Endothelial cell of umbilical vein (primary cell): ENCODE measurements at regions not wholly inside any gene's neighbourhood (a gene's known extent, or its start where the extent isn't known, plus 50 kb on each side); places are given as distances from the start of the nearest gene placed in this dataset.

Experiments
- BruUV-seq: library from RNA; stranded (reverse); fragments of 400-500 nt; replicated peaks from 2 replicates; lab custom pipeline; 2021; lab: Mats Ljungman, UMichigan
- CTCF ChIA-PET: fragments of 300-600, 350-600 bp; sonication (Branson Sonifier 250); formaldehyde crosslinking; loops from one replicate; lab custom pipeline; 2021; ENCODE audit warnings: antibody characterized with exemption, inconsistent platforms; lab: Charles Lee
- POLR2A ChIA-PET: fragments of 300-600, 350-600 bp; sonication (Branson Sonifier 250); formaldehyde crosslinking; loops from one replicate; lab custom pipeline; 2021; ENCODE audit warnings: antibody characterized with exemption, inconsistent platforms; lab: Charles Lee
- DNase-seq: peaks from one replicate; pipeline ENCODE4 v3.0.0-alpha.2; 2011; ENCODE audit warnings: low read depth, low spot score
- FAIRE-seq: peaks from 2 replicates; lab custom pipeline; 2011; peaks lifted over from hg19 to GRCh38; lab: Jason Lieb, UNC
- H2AFZ ChIP-seq: 2 replicates; pipeline ENCODE4 v1.6.0; 2012; ENCODE audit warnings: low read depth, low read length, control low read depth, inconsistent platforms
- H3K27ac ChIP-seq: 2 replicates; pipeline ENCODE4 v1.5.1; 2011; ENCODE audit warnings: low read depth, mild to moderate bottlenecking, control low read depth, low read length, moderate library complexity; ENCODE audit not compliant: insufficient read depth
- H3K27me3 ChIP-seq, 2 experiments: 2 replicates each; pipeline versions ENCODE4 v1.6.0 to v1.6.1; 2011; ENCODE audit warnings: low read length in 2 of 2, mixed read lengths in 1 of 2; ENCODE audit not compliant: control insufficient read depth in 2 of 2, insufficient read depth in 2 of 2
- H3K36me3 ChIP-seq, 2 experiments: 2 replicates in 1 of 2; 3 replicates in 1 of 2; pipeline ENCODE4 v1.5.1; 2011; ENCODE audit warnings: low read length in 2 of 2, mild to moderate bottlenecking in 1 of 2, moderate library complexity in 1 of 2; ENCODE audit not compliant: control insufficient read depth in 2 of 2, insufficient read depth in 2 of 2; ENCODE audit errors: extremely low read depth in 1 of 2
- H3K4me1 ChIP-seq: 3 replicates; pipeline ENCODE4 v1.5.1; 2011; ENCODE audit warnings: mild to moderate bottlenecking, low read length; ENCODE audit not compliant: control insufficient read depth, insufficient read depth; ENCODE audit errors: extremely low read depth
- H3K4me2 ChIP-seq: 2 replicates; pipeline ENCODE4 v1.6.1; 2011; ENCODE audit warnings: low read length, control low read depth, mixed read lengths; ENCODE audit not compliant: insufficient read depth
- H3K4me3 ChIP-seq, 3 experiments: fragments of 200-600 bp in 1 of 3; sonication (generic), shearing (Covaris generic) in 1 of 3; replicated peaks in 1 of 3; 2 replicates each; pipeline ENCODE4 v1.5.1; 2011 to 2016; ENCODE audit warnings: control low read depth in 3 of 3, low read length in 3 of 3, mild to moderate bottlenecking in 2 of 3, inconsistent platforms in 1 of 3, low read depth in 1 of 3, moderate library complexity in 1 of 3; ENCODE audit not compliant: insufficient read depth in 1 of 3
- H3K79me2 ChIP-seq: 2 replicates; pipeline ENCODE4 v1.6.0; 2012; ENCODE audit warnings: low read length, inconsistent platforms; ENCODE audit not compliant: control insufficient read depth, insufficient read depth
- H3K9ac ChIP-seq: replicated peaks from 2 replicates; pipeline ENCODE3; 2011; ENCODE audit warnings: low read length, control low read depth; ENCODE audit not compliant: insufficient read depth; ENCODE audit errors: extremely low read depth
- H3K9me1 ChIP-seq: replicated peaks from 3 replicates; pipeline ENCODE4 v1.6.0; 2011; ENCODE audit warnings: mild to moderate bottlenecking, low read length; ENCODE audit not compliant: control insufficient read depth, insufficient read depth; ENCODE audit errors: extremely low read depth
- H3K9me3 ChIP-seq: replicated peaks from 2 replicates; pipeline ENCODE4 v1.5.1; 2012; ENCODE audit warnings: low read length, inconsistent platforms; ENCODE audit not compliant: control insufficient read depth, insufficient read depth
- H4K20me1 ChIP-seq: replicated peaks from 2 replicates; pipeline ENCODE3; 2011; ENCODE audit warnings: mild to moderate bottlenecking, low read length; ENCODE audit not compliant: control insufficient read depth, insufficient read depth; ENCODE audit errors: extremely low read depth
- CTCF ChIP-seq, 2 donors: IDR thresholded peaks; 1 replicate in 1 of 2; 2 replicates in 1 of 2; pipeline ENCODE4 v1.5.1; 2011; ENCODE audit warnings: low read length in 2 of 2, mild to moderate bottlenecking in 2 of 2, moderate library complexity in 2 of 2, control low read depth in 1 of 2, inconsistent platforms in 1 of 2, low read depth in 1 of 2; ENCODE audit not compliant: insufficient read depth in 1 of 2; ENCODE audit errors: extremely low read depth in 1 of 2
- EZH2 ChIP-seq: IDR thresholded peaks from 2 replicates; pipeline ENCODE4 v1.6.1; 2012; ENCODE audit warnings: borderline replicate concordance, low read depth, mild to moderate bottlenecking, moderate library complexity, low read length, inconsistent platforms; ENCODE audit not compliant: severe bottlenecking
- FOS ChIP-seq: IDR thresholded peaks from 2 replicates; pipeline ENCODE4 v1.6.1; 2011; ENCODE audit warnings: mild to moderate bottlenecking, low read length, moderate library complexity, borderline replicate concordance; ENCODE audit not compliant: insufficient read depth
- GATA2 ChIP-seq: IDR thresholded peaks from 2 replicates; pipeline ENCODE4 v1.7.0; 2011; ENCODE audit warnings: low read depth, mild to moderate bottlenecking, moderate library complexity, mixed read lengths, low read length; ENCODE audit not compliant: insufficient read length, insufficient read depth
- JUN ChIP-seq: IDR thresholded peaks from 2 replicates; pipeline ENCODE4 v1.6.1; 2011; ENCODE audit warnings: borderline replicate concordance, low read depth; ENCODE audit not compliant: insufficient read length, insufficient read depth
- MYC ChIP-seq: IDR thresholded peaks from one replicate; pipeline ENCODE4 v1.6.1; 2011; ENCODE audit warnings: mild to moderate bottlenecking, low read depth, low read length
- POLR2A ChIP-seq: IDR thresholded peaks from 2 replicates; pipeline ENCODE4 v1.6.1; 2012; ENCODE audit warnings: low read depth, mild to moderate bottlenecking, control low read depth, low read length
- POLR2AphosphoS5 ChIP-seq: IDR thresholded peaks from 2 replicates; pipeline ENCODE4 v1.6.1; 2012; ENCODE audit warnings: low read depth, mild to moderate bottlenecking, control low read depth, low read length, moderate library complexity; ENCODE audit not compliant: insufficient read depth
- dilution Hi-C: fragments of 300-500 bp; cut with MboI; formaldehyde crosslinking; loops from one replicate; pipeline ENCODE4 v1.15.0; 2019; ENCODE audit warnings: low sequenced_read_pairs; ENCODE audit not compliant: extremely low pct_ligation_motif_present
- intact Hi-C: fragments of 100-400 bp; cut with micrococcal nuclease; formaldehyde crosslinking; loops from one replicate; pipeline ENCODE4 v1.10.0; 2022
- TF ChIP-seq, protein P1 (sequence below): IDR thresholded peaks from 2 replicates; pipeline ENCODE4 v1.6.1; 2011; ENCODE audit not compliant: insufficient read depth, insufficient read length

DNA sequence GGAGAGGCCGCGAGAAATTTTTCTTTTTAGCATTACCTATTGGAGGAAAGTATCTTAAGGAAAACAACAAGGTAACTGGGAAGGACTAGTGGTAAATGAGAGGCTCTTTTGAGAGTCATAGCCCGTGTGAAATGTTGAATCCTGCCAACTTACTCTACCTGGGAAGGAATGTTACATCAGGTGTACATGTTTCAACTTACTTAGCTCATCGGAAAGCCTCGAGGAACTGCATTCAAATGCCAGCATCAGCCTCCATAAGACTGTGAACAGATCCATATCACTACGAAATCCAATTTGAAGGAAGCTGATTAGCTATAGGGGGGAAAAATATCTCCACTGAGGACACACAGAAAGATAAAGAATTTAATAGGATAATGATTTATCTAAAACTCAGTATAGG is 72.3 kb upstream of the PDZRN3 start:
- no peaks in the 10 kb centered on the region for H3K36me3 ChIP-seq
- TF ChIP-seq POLR2AphosphoS5: no peak
- TF ChIP-seq GATA2: no peak
- no peak for TF ChIP-seq EZH2
- no peak for TF ChIP-seq CTCF (IDR thresholded peaks at IDR 0.05; ENCODE audit: extremely low read depth in 1 of 2, insufficient read depth in 1 of 2, low read depth in 1 of 2, low read length in 2 of 2)
- TF ChIP-seq FOS: no peak
- TF ChIP-seq POLR2A: no peak
- no peak for TF ChIP-seq MYC
- TF ChIP-seq, protein P1, sequence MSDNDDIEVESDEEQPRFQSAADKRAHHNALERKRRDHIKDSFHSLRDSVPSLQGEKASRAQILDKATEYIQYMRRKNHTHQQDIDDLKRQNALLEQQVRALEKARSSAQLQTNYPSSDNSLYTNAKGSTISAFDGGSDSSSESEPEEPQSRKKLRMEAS: no peak
- TF ChIP-seq JUN: no peak
- POLR2A ChIA-PET: no interaction called here
- no peak for FAIRE-seq
- H3K9me1 ChIP-seq: no peaks in the 10 kb centered on the region
- H3K4me1 ChIP-seq: no peaks in the 10 kb centered on the region
- no peaks in the 10 kb centered on the region for H3K9me3 ChIP-seq
- no peak overlapping the region for H3K4me3 ChIP-seq
- H4K20me1 ChIP-seq: no peaks in the 10 kb centered on the region
- no peak overlapping the region for H2AFZ ChIP-seq
- BruUV-seq: no TSS peak
- no peak for DNase-seq
- H3K27me3 ChIP-seq: no peaks in the 10 kb centered on the region
- CTCF ChIA-PET: no interaction called here
- H3K4me2 ChIP-seq: no peak overlapping the region
- intact Hi-C loops (no loop called here), dilution Hi-C loops (no loop called here)
- no peaks in the 10 kb centered on the region for H3K79me2 ChIP-seq
- H3K27ac ChIP-seq: no peak overlapping the region
- no peak overlapping the region for H3K9ac ChIP-seq
